NCI-H345 (cell line): ENCODE measurements at regions not wholly inside any gene's neighbourhood (a gene's known extent, or its start where the extent isn't known, plus 50 kb on each side); places are given as distances from the start of the nearest gene placed in this dataset.
A peak's percentile ranks its signal among the peaks of the same experiment; 100 is the strongest.

Experiments
- DNase-seq: peaks from one replicate; lab custom pipeline; 2025; lab: John Stamatoyannopoulos, UW

DNA sequence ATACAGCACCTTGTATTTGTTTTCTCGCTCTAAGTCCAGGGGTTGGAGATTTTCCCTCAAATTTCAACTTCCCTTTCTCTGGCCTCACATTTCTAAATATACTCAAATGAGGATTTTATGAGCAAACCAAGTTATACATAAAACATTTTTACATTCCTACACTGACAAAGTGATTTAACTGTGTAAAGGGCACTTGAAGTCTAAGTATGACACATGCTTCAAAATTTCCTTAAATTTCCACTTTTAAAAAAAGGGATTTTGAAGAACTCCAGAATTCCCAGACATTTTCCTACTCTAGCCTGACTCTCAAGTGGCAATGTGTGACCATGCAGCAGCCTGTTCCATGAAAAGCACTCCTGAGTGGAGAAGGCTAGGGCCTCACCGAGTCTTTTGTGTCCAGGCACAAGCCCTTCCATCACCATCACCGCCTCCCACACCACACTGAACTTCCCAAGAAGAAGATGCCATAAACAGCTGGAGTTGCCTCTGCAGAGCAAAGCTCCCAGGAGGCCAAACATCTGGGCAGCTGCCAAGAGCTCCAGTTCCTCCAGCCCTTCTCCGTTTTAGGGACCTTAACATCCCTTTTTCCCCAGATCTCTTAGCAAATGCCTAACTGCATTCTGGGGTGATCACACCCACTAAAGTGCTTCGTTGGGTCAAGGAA is 68.9 kb downstream of the NCR2 start:
- DNase-seq, result no peak

DNA sequence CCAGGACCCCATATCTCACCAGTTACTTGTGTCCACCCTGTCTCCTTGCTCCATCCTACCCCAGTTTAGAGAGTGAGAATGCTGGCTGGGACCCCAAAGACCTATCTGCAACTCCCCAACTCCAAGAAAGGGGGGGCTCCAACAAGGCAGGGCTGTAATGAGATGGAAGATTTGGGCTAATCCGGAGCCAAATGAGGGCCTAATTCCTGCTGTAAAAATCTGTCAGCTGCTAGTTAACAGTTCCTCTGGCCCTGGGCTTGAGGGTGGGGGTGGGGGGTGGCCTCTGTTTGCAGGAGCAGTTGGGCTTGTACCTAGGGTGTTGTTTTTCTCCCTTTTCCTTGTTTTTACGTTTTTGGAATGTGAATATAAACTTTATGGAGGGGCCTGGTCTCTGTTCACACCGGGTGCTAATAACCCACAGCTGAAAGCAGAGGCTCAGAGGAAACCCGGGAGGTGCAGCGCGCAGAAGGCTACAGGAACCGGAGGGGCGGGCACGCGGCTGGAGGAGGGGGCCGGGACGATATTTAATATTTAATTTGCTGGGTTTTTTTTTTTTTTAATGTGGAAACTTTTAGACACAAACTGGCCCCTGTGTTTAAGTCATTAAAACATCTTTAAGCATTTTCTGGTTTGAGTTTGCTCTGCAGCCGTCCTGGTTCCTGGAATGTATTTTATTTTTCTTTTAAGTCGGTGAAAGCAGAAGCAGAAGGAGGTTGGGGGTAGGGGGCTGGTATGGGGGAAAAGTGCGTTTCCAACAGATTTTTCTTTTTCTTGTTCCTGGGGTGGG is 70.7 kb downstream of the NCR2 start:
- DNase-seq, result no peak

DNA sequence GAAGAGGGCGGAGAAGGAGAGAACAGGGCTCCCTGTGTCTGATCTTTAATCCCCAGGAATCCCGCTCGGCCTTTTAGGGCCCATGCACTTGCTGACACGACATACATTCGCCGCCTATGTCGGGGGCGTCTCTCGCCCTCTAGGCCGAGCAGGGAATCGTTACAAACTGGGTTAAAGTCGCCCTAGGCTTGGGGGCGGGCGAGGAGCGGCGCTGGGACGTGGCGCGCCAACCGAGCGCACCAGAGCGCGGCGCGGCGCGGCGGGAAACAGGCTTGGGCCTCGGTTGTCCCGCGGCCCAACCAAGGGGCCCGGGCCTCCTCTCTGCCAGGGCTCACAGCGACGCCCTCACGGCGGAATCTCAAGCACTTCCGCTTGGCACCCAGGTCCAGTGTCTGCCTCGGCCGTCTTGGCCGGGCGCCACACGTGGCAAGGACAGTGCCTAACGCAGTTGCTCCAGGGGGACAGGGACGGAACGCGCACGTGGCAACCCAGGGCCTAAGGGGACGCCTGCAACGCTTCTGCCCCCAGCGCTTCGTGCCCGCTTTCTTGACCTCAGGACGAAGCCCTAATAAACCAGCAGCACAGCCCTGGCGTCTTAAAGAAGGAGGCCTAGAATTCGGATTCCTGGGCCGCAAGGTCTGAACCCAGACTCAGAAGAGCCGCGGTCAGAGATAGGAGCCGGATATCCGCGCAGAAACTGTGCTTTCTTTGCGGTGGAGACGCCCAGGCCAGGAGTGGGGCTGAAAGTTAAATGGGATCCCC is 71.5 kb downstream of the NCR2 start:
- no peak for DNase-seq

DNA sequence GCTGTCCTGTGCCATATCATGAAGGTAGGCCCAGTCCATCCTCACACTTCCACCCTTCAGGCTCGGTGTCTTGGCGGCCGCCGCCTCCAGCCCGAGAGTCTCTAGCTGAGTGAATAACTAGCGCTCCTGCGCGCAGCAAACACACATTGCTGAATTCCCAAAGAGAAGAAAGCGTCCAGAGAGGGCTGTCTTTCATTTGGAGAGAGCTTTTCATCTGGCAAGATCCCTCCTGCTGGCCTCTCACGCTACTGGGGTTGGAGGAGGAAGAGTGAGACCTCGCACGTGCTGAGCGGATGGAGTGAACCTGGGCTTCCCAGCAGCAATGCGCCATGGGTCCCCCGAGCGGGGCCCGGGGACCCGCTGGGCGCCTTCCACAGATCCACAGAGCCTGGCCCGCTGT is 73.2 kb downstream of the NCR2 start:
- no peak for DNase-seq

DNA sequence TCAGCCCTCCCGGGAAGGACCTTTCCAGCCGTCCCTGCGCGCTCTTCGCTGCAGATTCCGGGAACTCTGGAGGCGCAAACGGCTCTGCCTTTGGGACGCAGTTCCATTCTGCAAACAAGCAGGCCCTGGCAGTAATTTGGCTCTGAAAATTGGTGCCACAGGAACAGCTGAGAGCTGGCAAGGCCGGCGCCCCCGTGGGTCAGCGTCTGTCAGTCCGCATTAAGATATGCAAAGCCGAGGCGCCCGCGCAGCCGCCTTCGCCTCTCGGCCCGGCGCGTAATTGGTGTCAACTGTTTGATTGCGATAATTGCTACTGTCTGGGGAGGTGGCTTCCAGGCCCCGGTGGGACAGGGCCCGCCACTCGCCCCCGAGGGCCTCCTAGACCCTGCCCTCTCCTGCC is 73.6 kb downstream of the NCR2 start:
- DNase-seq, result no peak

DNA sequence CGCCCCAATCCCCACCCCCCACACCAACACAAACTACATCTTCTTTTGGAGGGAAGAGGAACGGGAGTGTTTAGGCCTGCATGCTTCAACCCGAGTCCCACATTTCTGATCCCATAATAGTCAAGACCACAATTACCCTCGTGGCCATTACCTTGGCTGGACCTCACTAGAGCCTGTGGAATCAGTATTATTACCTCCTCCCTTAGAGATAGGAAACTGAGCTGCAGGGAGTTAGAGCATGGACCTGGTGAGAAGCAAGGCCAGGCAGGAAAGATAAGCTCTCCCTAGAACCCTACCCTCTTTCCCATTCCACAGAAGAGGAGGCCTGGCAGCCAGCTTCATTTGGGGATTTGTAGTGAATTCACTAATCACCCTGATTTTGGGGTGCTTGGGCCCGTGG is 74.1 kb downstream of the NCR2 start:
- DNase-seq, result no peak

DNA sequence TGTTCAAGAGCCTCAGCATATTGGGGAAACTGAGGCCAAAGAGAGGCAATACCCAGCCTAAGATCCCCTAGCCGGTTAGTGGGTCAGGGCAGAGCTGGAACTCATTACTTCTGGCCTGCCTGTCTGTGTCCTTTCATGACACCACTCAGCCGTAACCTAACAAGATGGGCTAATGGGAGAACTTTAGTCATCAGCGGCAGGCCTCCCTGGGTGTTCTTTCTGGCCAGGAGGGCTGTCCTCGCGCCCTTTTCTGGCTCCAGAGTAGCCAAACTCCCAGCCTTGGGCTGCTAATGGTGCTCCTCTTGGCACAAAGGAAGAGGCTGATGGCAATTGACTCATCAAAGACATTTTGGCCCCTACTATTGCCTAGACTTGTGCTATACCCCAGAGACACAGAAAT is 76.6 kb downstream of the NCR2 start:
- no peak for DNase-seq

DNA sequence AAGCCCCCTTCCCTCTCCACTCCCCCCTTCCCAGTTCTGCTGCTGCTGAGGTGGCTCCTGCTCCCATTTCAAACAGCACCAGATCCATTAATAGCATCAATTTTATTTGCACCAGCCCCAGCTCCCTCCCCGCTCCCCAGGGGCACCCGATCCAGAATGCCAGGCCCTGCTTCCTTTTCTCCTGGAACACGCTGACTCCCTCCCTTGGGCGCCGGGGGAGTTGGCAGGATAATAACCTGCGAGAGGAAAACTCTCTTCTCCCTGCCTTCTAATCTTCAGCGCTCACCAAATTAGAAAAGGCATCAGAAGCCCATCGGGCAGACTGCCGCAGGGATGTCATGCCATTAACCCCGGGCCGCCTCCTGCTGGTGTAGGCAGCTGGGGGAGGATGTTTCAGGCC is 77.8 kb downstream of the NCR2 start:
- DNase-seq, result no peak

DNA sequence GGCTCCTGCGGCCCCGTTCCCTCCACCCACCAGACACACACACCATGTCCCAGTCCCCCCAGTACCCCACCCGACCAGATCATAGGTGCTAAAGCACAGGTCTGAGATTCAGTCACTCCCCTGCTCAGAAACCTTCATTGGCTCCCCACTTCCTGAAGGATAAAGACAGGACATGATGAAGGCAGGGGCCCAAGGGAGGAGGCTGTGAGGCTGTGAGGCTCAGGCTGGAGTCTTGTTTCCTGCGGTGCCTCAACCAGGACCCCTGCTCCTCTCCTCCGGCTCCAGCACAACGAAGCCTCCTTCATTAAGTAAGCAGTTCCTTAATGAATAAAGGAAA is 81.1 kb downstream of the NCR2 start:
- DNase-seq, result no peak

DNA sequence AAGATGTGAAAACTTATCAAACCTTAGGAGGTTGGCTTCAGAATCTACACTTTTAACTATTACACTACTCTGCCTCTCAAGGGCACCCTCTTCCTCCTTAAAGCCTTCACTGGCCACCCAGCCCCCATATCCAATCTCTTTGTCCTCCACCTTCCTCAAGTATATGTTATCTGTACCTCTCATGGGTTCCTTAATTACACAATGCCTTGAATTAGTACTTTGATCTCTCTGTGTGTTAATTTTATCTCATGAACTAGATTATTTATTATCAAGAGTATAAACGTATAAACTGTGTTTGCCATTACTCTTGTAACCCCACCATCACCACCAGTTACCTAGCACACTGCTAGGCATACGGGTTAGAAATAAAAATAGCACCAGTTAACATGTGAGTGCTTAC is 83.3 kb downstream of the NCR2 start:
- DNase-seq, result no peak

DNA sequence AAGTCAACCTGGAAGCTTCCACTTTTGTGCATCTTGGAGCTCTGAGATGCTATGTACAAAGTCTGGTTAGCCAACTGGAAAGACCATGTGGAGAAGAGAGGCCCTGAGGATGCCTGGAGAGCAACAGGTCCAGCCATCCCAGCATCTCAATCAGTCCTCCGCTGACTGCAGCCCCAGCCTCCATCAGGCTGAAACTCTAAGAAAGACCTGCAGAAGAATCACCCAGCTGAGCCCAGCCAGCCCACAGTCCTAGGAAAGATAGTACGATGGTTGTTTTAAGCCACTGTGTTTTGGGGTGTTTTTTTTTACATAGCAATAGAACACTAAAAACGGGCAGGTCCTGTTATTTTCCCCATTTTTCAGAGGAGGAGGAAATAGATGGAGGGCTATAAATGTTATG is 84.0 kb downstream of the NCR2 start:
- DNase-seq, result no peak

DNA sequence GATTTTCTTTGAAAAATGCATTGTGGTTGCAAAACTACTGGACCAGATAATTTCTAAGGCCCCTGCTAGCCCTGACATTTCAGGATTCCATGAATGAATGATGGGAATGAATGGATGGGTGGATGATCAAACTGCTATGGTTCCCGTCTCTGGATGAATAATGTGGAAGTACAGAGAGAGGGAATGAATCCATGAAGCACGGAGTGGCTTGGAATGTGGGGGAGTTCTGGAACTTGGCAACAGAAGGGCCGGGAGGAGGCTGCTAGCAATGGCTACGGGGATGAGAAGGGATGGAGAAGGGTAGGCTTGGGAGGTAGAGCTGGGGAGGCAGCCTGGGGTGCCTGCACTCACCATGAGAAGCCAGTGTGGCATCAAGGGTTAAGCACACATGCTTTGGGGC is 84.8 kb downstream of the NCR2 start:
- no peak for DNase-seq

DNA sequence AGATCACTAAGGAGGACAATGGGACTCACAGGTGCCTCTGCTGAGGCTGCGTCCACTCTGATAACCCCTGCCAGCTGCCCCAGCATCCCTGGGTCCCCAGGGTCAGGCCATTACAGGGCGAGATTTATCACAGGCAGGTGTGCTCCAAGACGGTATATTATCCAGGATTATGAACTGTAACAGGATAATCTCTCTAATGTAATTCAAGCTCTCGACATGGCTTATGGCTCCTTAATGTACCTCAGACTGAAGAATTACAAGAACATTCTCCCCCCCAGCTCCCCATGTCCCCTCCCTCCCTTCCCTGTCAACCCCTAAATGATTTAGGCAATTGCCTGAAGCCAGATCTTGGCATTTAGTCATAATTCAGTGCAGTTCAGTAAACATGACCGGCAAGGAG is 86.8 kb downstream of the NCR2 start:
- no peak for DNase-seq

DNA sequence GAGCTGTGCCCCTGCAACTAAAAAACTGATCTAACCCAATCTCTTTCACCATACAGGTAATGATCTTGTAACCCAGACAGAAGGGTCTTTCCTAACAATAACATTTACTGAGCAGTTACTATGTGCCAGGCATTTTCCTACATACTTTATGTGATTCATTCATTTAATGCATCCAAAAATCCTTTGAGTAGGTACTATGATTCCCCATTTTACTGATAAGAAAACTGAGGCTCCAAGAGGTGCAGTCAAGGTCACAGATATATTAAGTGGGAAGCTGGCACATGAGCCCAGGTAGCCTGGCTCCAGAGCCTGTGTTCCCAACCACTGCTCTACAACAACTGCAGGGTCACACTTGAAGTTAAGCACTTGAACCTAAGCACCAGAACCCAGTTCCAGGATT is 87.6 kb downstream of the NCR2 start:
- DNase-seq, result no peak

DNA sequence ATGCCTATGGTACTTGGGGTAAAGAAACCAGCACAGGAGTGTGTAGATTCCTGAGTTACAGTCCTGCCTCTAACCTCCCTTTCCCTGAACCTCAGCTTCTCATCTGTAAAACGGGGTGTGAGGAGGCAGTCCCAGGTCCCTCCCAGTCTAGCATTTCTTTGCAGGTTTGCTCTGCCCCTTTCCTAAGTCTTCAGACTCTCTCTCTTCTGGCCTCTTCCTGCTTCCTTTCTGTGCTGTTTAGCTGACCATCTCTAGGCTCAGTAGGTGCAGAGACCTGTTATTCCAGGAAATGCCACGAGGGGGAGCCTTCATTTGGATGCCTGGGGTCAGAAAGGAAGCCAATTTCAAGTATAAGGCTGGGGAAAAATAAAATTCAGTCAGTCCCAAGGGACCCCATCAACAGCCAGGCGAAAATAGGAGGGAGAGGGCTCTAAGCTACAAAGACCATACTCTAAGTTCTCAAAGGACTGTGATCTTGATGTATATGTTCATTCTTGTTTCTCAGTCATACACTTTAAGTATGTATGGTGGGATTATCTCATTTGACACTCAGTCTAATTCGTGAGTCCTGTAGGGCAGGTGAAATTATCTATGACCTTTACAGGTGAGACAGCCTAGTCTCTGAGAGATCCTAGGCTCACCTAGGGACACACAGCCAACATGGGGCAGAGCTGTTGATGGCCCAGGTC is 89.1 kb downstream of the NCR2 start:
- peak; percentile 77 for DNase-seq

DNA sequence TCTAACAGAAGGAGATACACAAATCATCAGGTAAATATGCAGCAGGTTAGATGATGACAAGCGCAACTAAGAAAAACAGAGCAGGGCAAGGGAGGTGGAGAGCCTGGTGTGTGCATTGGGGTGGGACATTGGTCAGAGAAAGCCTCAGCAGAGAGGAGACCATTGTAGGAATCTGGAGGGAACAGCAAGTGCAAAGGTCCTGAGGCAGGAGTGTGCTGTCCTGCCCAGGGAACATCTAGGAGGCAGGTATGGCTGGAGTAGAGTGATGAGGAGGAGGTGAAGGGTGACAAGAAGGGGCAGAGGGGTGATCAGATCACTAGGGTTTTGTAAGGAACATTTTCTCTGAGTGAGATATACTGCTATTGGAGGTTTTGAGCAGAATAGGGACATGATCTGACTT is 90.1 kb downstream of the NCR2 start:
- no peak for DNase-seq

DNA sequence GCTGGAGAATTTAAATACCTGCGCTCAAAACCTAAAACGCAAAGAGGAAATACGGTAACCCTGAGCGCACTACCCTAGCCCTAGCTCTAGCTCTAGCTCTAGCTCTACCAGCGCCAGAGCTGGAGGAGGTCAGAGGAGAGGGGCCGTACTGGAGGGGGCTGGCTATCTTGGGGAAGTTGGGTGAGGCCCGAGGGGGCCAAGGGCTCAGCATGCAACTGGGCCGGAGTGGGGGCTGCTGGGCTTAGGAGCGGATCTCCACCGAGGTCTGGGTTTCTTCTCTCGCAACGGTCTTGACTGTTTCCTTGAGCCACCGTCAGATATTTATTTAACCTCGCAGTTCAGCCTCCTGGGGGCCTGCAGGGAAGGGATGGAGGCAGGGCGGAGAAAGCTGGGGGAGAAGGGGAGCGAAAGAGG is 91.0 kb downstream of the NCR2 start:
- DNase-seq, result no peak

DNA sequence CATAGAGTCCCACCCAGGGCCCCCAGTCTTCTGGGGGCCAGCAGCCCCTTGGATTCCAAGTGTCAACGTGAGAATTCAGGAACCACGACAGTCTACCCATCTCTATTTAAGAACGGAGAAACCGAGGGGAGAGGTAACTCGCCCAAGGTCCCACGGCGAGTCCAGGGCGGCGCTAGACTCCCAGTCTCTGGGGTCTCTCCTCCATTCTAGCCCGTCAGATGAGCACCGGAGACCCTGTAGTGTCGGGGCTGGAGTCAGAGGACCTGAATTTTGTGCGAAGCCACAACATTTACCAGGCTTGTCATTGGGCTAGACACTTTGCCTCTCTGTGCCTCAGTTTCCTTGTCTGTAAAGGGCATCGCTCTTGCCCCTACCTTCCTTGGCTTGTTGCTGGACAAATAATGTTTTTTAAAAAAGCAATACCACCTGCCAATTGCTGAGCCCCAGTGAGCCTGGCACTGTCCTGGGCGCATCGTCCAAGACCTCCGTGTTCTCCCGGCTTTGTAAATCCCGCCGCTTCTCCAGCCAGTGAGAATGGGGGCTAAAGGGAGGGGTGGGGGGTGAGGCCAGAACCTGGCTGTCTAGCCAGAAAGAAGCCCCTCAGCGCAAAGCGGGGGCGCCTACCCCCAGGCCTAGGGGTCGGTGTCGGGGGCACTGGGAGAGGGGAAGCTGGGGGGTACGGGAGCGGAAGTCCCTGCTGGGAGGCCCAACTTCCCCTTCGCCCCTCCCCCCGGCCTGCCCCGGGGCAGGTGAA is 91.7 kb downstream of the NCR2 start:
- no peak for DNase-seq

DNA sequence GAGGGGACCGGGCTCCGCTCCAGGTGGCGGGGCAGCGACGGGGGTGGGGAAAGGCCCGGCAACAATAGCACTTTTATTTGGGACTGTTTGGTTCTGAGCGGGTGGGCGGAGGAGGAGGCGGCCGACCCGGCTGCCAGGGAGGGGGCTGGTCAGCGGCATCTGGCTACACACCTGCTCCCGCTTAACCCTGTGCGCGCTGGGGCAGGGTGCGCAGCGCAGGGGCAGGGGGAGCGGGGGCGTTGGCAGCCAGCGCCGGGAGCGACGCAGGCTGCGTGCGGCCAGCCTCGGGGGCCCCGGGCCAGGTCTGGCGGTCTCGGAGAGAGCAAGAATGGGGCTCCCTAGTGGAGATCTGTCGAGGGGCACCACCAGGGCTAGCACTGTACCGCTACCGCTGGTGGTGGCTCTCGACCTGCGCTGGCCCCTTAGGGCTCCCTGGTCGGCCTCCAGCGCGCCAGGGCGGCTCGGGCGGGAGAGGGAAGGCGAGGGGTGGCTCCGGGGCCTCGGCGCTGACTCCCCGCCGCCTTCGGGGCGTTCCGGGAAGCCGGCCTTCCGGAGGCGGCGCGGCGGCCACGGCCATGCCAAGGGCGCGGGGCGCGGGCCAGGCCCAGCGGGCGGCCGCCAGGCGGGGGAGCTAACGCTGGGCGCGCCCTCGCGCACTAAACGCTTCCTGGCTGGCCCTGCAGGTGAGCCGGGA is 92.4 kb downstream of the NCR2 start:
- peak; percentile 51 for DNase-seq

DNA sequence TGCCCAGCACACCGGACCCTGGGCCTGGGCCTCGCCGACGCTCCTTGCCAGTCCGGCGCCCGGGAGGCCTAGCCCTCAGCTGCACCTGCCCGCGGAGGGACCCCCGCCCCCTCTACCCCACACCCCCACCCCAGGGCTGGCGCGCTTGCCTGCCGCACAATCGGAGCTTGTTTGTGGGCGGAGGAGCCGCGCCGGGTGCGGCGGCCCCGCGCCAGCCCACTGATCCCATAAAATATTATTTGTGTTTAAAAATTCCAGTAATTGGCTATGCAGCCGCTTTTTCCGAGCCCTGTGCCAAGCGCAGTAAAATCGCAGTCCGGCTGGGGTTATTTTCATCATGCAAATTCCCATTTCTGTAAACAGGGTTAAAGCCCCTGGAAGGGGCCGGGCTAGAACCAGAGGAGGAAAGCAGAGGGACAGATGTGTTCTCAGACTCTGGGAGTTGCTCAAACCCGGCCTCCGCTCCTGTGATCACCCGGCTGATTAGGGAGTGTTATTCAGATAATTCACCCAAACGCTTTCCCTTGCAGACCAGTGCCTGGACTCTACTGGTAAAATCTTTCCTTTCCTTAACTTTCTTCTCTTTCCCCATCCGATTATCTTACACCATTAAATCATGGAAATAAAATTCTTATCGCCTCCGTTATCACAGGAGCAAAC is 93.1 kb downstream of the NCR2 start:
- DNase-seq, result no peak

DNA sequence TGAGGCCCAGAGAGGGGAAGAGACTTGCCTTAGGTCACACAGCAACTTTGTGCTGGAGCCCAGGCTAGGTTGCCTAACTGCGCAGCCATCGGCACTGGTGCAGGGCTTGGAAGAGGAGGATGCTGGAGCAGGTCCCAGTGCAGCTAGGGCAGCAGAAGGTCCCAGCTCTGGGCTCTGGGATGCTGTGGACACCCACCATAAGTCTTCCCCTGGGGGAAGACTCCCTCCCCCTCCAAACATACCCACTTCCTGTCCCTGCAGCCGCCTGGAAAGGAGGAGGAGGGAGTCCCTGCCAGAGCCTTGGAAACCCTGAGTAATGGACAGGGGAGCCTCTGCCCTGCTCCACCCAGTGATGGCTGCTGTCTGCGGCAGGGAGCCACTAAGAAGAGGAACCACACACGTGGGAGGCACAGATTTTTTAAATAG is 93.6 kb downstream of the NCR2 start:
- no peak for DNase-seq
